ENCODE measurements at regions not wholly inside any gene's neighbourhood (a gene's known extent, or its start where the extent isn't known, plus 50 kb on each side); places are given as distances from the start of the nearest gene placed in this dataset.

DNA sequence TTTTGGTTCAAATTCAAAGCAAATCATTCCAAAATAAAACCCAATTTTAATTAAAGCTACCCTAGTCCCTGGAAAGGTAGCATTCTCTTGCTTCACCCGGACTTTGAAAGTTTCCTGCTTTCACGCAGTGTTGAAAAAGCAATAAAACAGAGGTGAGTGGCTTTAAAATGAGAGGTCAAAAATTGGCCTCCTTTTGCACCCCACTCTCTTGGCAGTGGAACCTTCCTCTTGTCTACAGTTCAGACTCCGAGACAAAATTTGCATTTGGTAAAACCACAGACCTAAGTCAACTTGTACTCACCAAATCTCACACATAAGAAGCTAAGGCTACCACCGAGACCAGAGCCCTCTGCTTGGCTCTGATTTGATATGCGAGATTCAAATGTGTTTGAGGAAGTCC, 252.7 kb downstream of the TTLL7 start:
- TF ChIP-seq SIN3A (IDR thresholded peaks at IDR 0.05; ENCODE audit: borderline replicate concordance, insufficient read depth, low read length), result no peak
- TF ChIP-seq POLR2AphosphoS5 (IDR thresholded peaks at IDR 0.05; ENCODE audit: low read depth, low read length), result no peak
- TF ChIP-seq, protein P1, sequence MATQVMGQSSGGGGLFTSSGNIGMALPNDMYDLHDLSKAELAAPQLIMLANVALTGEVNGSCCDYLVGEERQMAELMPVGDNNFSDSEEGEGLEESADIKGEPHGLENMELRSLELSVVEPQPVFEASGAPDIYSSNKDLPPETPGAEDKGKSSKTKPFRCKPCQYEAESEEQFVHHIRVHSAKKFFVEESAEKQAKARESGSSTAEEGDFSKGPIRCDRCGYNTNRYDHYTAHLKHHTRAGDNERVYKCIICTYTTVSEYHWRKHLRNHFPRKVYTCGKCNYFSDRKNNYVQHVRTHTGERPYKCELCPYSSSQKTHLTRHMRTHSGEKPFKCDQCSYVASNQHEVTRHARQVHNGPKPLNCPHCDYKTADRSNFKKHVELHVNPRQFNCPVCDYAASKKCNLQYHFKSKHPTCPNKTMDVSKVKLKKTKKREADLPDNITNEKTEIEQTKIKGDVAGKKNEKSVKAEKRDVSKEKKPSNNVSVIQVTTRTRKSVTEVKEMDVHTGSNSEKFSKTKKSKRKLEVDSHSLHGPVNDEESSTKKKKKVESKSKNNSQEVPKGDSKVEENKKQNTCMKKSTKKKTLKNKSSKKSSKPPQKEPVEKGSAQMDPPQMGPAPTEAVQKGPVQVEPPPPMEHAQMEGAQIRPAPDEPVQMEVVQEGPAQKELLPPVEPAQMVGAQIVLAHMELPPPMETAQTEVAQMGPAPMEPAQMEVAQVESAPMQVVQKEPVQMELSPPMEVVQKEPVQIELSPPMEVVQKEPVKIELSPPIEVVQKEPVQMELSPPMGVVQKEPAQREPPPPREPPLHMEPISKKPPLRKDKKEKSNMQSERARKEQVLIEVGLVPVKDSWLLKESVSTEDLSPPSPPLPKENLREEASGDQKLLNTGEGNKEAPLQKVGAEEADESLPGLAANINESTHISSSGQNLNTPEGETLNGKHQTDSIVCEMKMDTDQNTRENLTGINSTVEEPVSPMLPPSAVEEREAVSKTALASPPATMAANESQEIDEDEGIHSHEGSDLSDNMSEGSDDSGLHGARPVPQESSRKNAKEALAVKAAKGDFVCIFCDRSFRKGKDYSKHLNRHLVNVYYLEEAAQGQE (IDR thresholded peaks at IDR 0.05; ENCODE audit: insufficient read depth in 1 of 2, low read depth in 2 of 2, low read length in 2 of 2), result no peak
